ENCODE measurements at regions not wholly inside any gene's neighbourhood (a gene's known extent, or its start where the extent isn't known, plus 50 kb on each side); places are given as distances from the start of the nearest gene placed in this dataset.

DNA sequence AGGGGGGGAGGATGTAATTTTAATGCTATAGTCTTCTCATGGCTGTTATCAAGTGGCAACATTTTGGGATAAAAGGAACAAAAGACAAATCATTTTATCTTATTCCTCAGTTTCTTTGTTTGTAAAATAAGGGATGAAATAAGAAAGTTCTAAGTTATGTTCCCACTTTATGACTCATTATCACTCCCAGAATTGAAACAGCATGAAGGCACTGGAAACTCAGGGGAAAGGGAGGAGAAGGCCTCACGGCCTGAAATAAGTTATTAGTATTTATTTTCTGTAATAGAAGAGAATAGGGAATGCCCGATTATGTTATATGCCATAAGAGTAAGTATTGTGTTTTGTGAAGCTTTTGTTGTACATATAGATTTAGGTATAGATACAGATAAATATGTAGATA is 85.0 kb upstream of the NAMPT start:
- Histone ChIP-seq H2AFZ (ENCODE audit: insufficient read depth, low read depth, low read length, poor library complexity, severe bottlenecking) (no peak overlapping the region), H3K4me1 (ENCODE audit: control insufficient read depth in 2 of 2, insufficient read depth in 2 of 2, low read length in 2 of 2) (no peaks in the 10 kb centered on the region), H3K27me3 (replicated peaks in 1 of 4; ENCODE audit: control extremely low read depth in 1 of 4, control insufficient read depth in 3 of 4, insufficient read depth in 4 of 4, low read length in 3 of 4) (peaks cover 0 to 3% (median 1%) of the 10 kb centered on the region in 4 experiments), H4K20me1 (ENCODE audit: control insufficient read depth, insufficient read depth, low read length, poor library complexity, severe bottlenecking) (no peaks in the 10 kb centered on the region), H3K79me2 (ENCODE audit: control insufficient read depth, insufficient read depth, low read length) (no peaks in the 10 kb centered on the region), H3K4me2 (replicated peaks; ENCODE audit: low read depth, low read length, poor library complexity, severe bottlenecking) (no peak overlapping the region), H3K27ac (ENCODE audit: low read length in 2 of 2) (no peak overlapping the region), H3K36me3 (replicated peaks in 1 of 2; ENCODE audit: control extremely low read depth in 1 of 2, control insufficient read depth in 1 of 2, extremely low read depth in 1 of 2, insufficient read depth in 2 of 2, low read length in 1 of 2) (no peaks in the 10 kb centered on the region), H3K4me3 (ENCODE audit: control extremely low read depth in 1 of 5, extremely low read depth in 1 of 5, insufficient read depth in 1 of 5, low read depth in 2 of 5, low read length in 4 of 5) (no peak overlapping the region), H3K9me3 (ENCODE audit: control extremely low read depth in 1 of 3, control insufficient read depth in 2 of 3, insufficient read depth in 1 of 3, low read length in 2 of 3) (no peaks in the 10 kb centered on the region), H3K9ac (ENCODE audit: low read length) (no peak overlapping the region)
- no peaks in the 10 kb centered on the region for H3K4me1 Mint-ChIP-seq
- no CpG with 5 or more reads among the region's 2 CpGs for WGBS (ENCODE audit: insufficient coverage)
- H3K27me3 Mint-ChIP-seq = peaks cover 5% of the 10 kb centered on the region
- H3K9me3 Mint-ChIP-seq (ENCODE audit: insufficient read depth) = no peaks in the 10 kb centered on the region
- no peak for DNase-seq
- no peak for ATAC-seq (ENCODE audit: low read depth)
- POLR2A ChIA-PET = no interaction called here
- TF ChIP-seq, protein P1, sequence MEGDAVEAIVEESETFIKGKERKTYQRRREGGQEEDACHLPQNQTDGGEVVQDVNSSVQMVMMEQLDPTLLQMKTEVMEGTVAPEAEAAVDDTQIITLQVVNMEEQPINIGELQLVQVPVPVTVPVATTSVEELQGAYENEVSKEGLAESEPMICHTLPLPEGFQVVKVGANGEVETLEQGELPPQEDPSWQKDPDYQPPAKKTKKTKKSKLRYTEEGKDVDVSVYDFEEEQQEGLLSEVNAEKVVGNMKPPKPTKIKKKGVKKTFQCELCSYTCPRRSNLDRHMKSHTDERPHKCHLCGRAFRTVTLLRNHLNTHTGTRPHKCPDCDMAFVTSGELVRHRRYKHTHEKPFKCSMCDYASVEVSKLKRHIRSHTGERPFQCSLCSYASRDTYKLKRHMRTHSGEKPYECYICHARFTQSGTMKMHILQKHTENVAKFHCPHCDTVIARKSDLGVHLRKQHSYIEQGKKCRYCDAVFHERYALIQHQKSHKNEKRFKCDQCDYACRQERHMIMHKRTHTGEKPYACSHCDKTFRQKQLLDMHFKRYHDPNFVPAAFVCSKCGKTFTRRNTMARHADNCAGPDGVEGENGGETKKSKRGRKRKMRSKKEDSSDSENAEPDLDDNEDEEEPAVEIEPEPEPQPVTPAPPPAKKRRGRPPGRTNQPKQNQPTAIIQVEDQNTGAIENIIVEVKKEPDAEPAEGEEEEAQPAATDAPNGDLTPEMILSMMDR (IDR thresholded peaks at IDR 0.05) = no peak
- TF ChIP-seq EZH2 (IDR thresholded peaks at IDR 0.05; ENCODE audit: borderline replicate concordance, insufficient read depth, low read depth, low read length, poor library complexity, severe bottlenecking) = no peak
- intact Hi-C loops (cut with micrococcal nuclease) = no loop called here
- H3K4me3 Mint-ChIP-seq = no peak overlapping the region
- H3K27ac Mint-ChIP-seq = no peak overlapping the region
- CTCF ChIA-PET = no interaction called here

DNA sequence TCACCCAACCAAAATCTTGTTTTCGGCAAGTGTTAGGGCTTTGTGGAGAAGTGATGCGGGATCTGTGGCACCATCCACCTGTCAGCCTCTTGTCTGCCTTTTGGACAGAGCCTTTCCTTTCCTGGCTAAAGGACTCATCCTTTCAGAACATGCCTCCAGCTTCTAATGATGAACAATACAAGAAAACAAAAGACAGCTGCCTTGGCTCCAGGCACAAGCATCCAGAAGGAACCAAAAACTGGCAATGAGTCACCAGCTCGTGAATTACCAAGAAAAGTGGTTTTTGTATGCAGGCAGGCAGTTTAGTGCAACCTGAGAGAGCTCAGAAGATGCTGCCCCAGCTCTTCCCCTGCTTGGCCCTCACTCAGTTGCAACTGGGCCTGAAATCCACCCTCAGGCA is 84.6 kb upstream of the NAMPT start:
- no peaks in the 10 kb centered on the region for H4K20me1 ChIP-seq (ENCODE audit: control insufficient read depth, insufficient read depth, low read length, poor library complexity, severe bottlenecking)
- Mint-ChIP-seq H3K4me3 (no peak overlapping the region), H3K4me1 (no peaks in the 10 kb centered on the region), H3K9me3 (ENCODE audit: insufficient read depth) (no peaks in the 10 kb centered on the region), H3K27ac (no peak overlapping the region), H3K27me3 (peaks cover under 1% of the 10 kb centered on the region)
- ChIA-PET CTCF (interaction anchor here (1.0 kb wide), 1 partner anchor 192 kb away, joined by 5 read pairs; no protein-coding TSS in a partner anchor), POLR2A (no interaction called here)
- no peak overlapping the region for H3K4me2 ChIP-seq (replicated peaks; ENCODE audit: low read depth, low read length, poor library complexity, severe bottlenecking)
- H2AFZ ChIP-seq (ENCODE audit: insufficient read depth, low read depth, low read length, poor library complexity, severe bottlenecking) = no peak overlapping the region
- ATAC-seq (ENCODE audit: low read depth) (no peak), DNase-seq (no peak)
- no peaks in the 10 kb centered on the region for H3K4me1 ChIP-seq (ENCODE audit: control insufficient read depth in 2 of 2, insufficient read depth in 2 of 2, low read length in 2 of 2)
- no peaks in the 10 kb centered on the region for H3K9me3 ChIP-seq (ENCODE audit: control extremely low read depth in 1 of 3, control insufficient read depth in 2 of 3, insufficient read depth in 1 of 3, low read length in 2 of 3)
- H3K36me3 ChIP-seq (replicated peaks in 1 of 2; ENCODE audit: control extremely low read depth in 1 of 2, control insufficient read depth in 1 of 2, extremely low read depth in 1 of 2, insufficient read depth in 2 of 2, low read length in 1 of 2) = no peaks in the 10 kb centered on the region
- no peak overlapping the region for H3K27ac ChIP-seq (ENCODE audit: low read length in 2 of 2)
- no peak overlapping the region for H3K9ac ChIP-seq (ENCODE audit: low read length)
- intact Hi-C loops (cut with micrococcal nuclease) = no loop called here
- no peaks in the 10 kb centered on the region for H3K79me2 ChIP-seq (ENCODE audit: control insufficient read depth, insufficient read depth, low read length)
- TF ChIP-seq, protein P1 (IDR thresholded peaks at IDR 0.05) = no peak
- no peak for TF ChIP-seq EZH2 (IDR thresholded peaks at IDR 0.05; ENCODE audit: borderline replicate concordance, insufficient read depth, low read depth, low read length, poor library complexity, severe bottlenecking)
- H3K4me3 ChIP-seq (ENCODE audit: control extremely low read depth in 1 of 5, extremely low read depth in 1 of 5, insufficient read depth in 1 of 5, low read depth in 2 of 5, low read length in 4 of 5) = no peak overlapping the region
- peaks cover 0 to 3% (median 1%) of the 10 kb centered on the region in 4 experiments for H3K27me3 ChIP-seq (replicated peaks in 1 of 4; ENCODE audit: control extremely low read depth in 1 of 4, control insufficient read depth in 3 of 4, insufficient read depth in 4 of 4, low read length in 3 of 4)
- WGBS (ENCODE audit: insufficient coverage) = 88% methylated on average over 3 of the region's 3 CpGs
